ENCODE measurements at regions not wholly inside any gene's neighbourhood (a gene's known extent, or its start where the extent isn't known, plus 50 kb on each side); places are given as distances from the start of the nearest gene placed in this dataset.

- H3K4me3 ChIP-seq (ENCODE audit: low read length): no peak overlapping the region
- H3K4me1 ChIP-seq (ENCODE audit: control insufficient read depth, low read length): no peaks in the 10 kb centered on the region
- H3K9me2 ChIP-seq (replicated peaks; ENCODE audit: control insufficient read depth, low read length): no peaks in the 10 kb centered on the region
- H3F3A ChIP-seq (ENCODE audit: control insufficient read depth, insufficient read depth): no peaks in the 10 kb centered on the region
- TF ChIP-seq EZH2phosphoT487 (IDR thresholded peaks at IDR 0.05; ENCODE audit: borderline replicate concordance, low read length) (no peak), CTCF (IDR thresholded peaks at IDR 0.05; ENCODE audit: low read depth, low read length, poor library complexity, severe bottlenecking) (no peak)
- H3K27me3 ChIP-seq (ENCODE audit: control insufficient read depth, low read length): no peaks in the 10 kb centered on the region
- H3K4me2 ChIP-seq (ENCODE audit: low read length): no peak overlapping the region
- no peaks in the 10 kb centered on the region for H4K20me1 ChIP-seq (ENCODE audit: control insufficient read depth, insufficient read depth, low read depth, low read length)
- no peaks in the 10 kb centered on the region for H3K36me3 ChIP-seq (ENCODE audit: control insufficient read depth, low read length)
- H3K79me2 ChIP-seq (ENCODE audit: control insufficient read depth, low read length): no peaks in the 10 kb centered on the region
- no peak overlapping the region for H3K27ac ChIP-seq (ENCODE audit: low read depth, low read length)
- no peaks in the 10 kb centered on the region for H3K9me3 ChIP-seq (ENCODE audit: control insufficient read depth, insufficient read depth, low read length)
Observed at GRCh38 chr9:26574256-26574655, 318.3 kb downstream of the CAAP1 start.

GRCh38 chr9:26567976-26568375 is 324.6 kb downstream of the CAAP1 start:
- Histone ChIP-seq H3K4me1 (ENCODE audit: control insufficient read depth, low read length) (no peaks in the 10 kb centered on the region), H3K27ac (ENCODE audit: low read depth, low read length) (no peak overlapping the region)
- TF ChIP-seq CTCF (IDR thresholded peaks at IDR 0.05; ENCODE audit: low read depth, low read length, poor library complexity, severe bottlenecking): no peak
- TF ChIP-seq EZH2phosphoT487 (IDR thresholded peaks at IDR 0.05; ENCODE audit: borderline replicate concordance, low read length): no peak

GRCh38 chr9:26566141-26566540 is 326.5 kb downstream of the CAAP1 start:
- Histone ChIP-seq H4K20me1 (ENCODE audit: control insufficient read depth, insufficient read depth, low read depth, low read length) (no peaks in the 10 kb centered on the region), H3K4me2 (ENCODE audit: low read length) (no peak overlapping the region), H3K27ac (ENCODE audit: low read depth, low read length) (no peak overlapping the region), H3K4me1 (ENCODE audit: control insufficient read depth, low read length) (no peaks in the 10 kb centered on the region), H3K36me3 (ENCODE audit: control insufficient read depth, low read length) (no peaks in the 10 kb centered on the region), H3K4me3 (ENCODE audit: low read length) (no peak overlapping the region), H3K9me2 (replicated peaks; ENCODE audit: control insufficient read depth, low read length) (no peaks in the 10 kb centered on the region), H3F3A (ENCODE audit: control insufficient read depth, insufficient read depth) (no peaks in the 10 kb centered on the region), H3K79me2 (ENCODE audit: control insufficient read depth, low read length) (no peaks in the 10 kb centered on the region), H3K9me3 (ENCODE audit: control insufficient read depth, insufficient read depth, low read length) (no peaks in the 10 kb centered on the region), H3K27me3 (ENCODE audit: control insufficient read depth, low read length) (no peaks in the 10 kb centered on the region)
- TF ChIP-seq CTCF (IDR thresholded peaks at IDR 0.05; ENCODE audit: low read depth, low read length, poor library complexity, severe bottlenecking) (no peak), EZH2phosphoT487 (IDR thresholded peaks at IDR 0.05; ENCODE audit: borderline replicate concordance, low read length) (no peak)

More at GRCh38 chr9:26567976-26568375, 324.6 kb downstream of the CAAP1 start:
- H3K27me3 ChIP-seq (ENCODE audit: control insufficient read depth, low read length): no peaks in the 10 kb centered on the region
- H3F3A ChIP-seq (ENCODE audit: control insufficient read depth, insufficient read depth): no peaks in the 10 kb centered on the region
- H3K4me2 ChIP-seq (ENCODE audit: low read length): no peak overlapping the region
- H3K9me2 ChIP-seq (replicated peaks; ENCODE audit: control insufficient read depth, low read length): no peaks in the 10 kb centered on the region
- H4K20me1 ChIP-seq (ENCODE audit: control insufficient read depth, insufficient read depth, low read depth, low read length): no peaks in the 10 kb centered on the region
- H3K79me2 ChIP-seq (ENCODE audit: control insufficient read depth, low read length): no peaks in the 10 kb centered on the region
- H3K4me3 ChIP-seq (ENCODE audit: low read length): no peak overlapping the region
- H3K36me3 ChIP-seq (ENCODE audit: control insufficient read depth, low read length): no peaks in the 10 kb centered on the region
- H3K9me3 ChIP-seq (ENCODE audit: control insufficient read depth, insufficient read depth, low read length): no peaks in the 10 kb centered on the region

GRCh38 chr9:26565118-26565517 is 327.5 kb downstream of the CAAP1 start:
- H3K27me3 ChIP-seq (ENCODE audit: control insufficient read depth, low read length): no peaks in the 10 kb centered on the region
- H3K4me3 ChIP-seq (ENCODE audit: low read length): no peak overlapping the region
- H3K9me3 ChIP-seq (ENCODE audit: control insufficient read depth, insufficient read depth, low read length): no peaks in the 10 kb centered on the region
- no peaks in the 10 kb centered on the region for H3K36me3 ChIP-seq (ENCODE audit: control insufficient read depth, low read length)
- H3K27ac ChIP-seq (ENCODE audit: low read depth, low read length): no peak overlapping the region
- no peaks in the 10 kb centered on the region for H3F3A ChIP-seq (ENCODE audit: control insufficient read depth, insufficient read depth)
- H3K4me2 ChIP-seq (ENCODE audit: low read length): no peak overlapping the region
- H4K20me1 ChIP-seq (ENCODE audit: control insufficient read depth, insufficient read depth, low read depth, low read length): no peaks in the 10 kb centered on the region
- TF ChIP-seq EZH2phosphoT487 (IDR thresholded peaks at IDR 0.05; ENCODE audit: borderline replicate concordance, low read length) (no peak), CTCF (IDR thresholded peaks at IDR 0.05; ENCODE audit: low read depth, low read length, poor library complexity, severe bottlenecking) (no peak)
- H3K4me1 ChIP-seq (ENCODE audit: control insufficient read depth, low read length): no peaks in the 10 kb centered on the region
- no peaks in the 10 kb centered on the region for H3K9me2 ChIP-seq (replicated peaks; ENCODE audit: control insufficient read depth, low read length)
- H3K79me2 ChIP-seq (ENCODE audit: control insufficient read depth, low read length): no peaks in the 10 kb centered on the region
